K562 (cell line): ENCODE measurements at regions not wholly inside any gene's neighbourhood (a gene's known extent, or its start where the extent isn't known, plus 50 kb on each side); places are given as distances from the start of the nearest gene placed in this dataset.
"Not testable (repeated sequence)": the region's sequence is repeated elsewhere in the genome, so short reads cannot be mapped to it uniquely, and the experiment has no call there.

ENCODE experiments used
- BRCA1 ChIP-seq, 2 experiments: fragments of 450-650 bp in 1 of 2; sonication (generic) in 1 of 2; formaldehyde crosslinking in 1 of 2; IDR thresholded peaks; 2 replicates each; pipeline versions ENCODE4 v1.5.0 to v1.6.1; 2017 to 2020; ENCODE audit warnings: mild to moderate bottlenecking in 1 of 2, missing genetic modification reagents in 1 of 2
- CTCF ChIP-seq, 3 experiments: IDR thresholded peaks in 2 of 3; conservative IDR thresholded peaks in 1 of 3; 2 replicates each; pipeline ENCODE4 v1.5.1; 2011 to 2012; ENCODE audit warnings: low read length in 3 of 3, mild to moderate bottlenecking in 3 of 3, control low read depth in 2 of 3, improper control_type of control experiment in 1 of 3, inconsistent platforms in 1 of 3, low read depth in 1 of 3, mixed read lengths in 1 of 3, moderate library complexity in 1 of 3; ENCODE audit not compliant: insufficient read depth in 2 of 3
- ETV6 ChIP-seq, 3 experiments: fragments of 150-350 bp in 1 of 3; sonication (generic) in 1 of 3; formaldehyde crosslinking in 1 of 3; IDR thresholded peaks; 2 replicates each; pipeline versions ENCODE4 v1.6.1 to v1.8.0; 2014 to 2022; ENCODE audit warnings: borderline replicate concordance in 2 of 3, low read depth in 2 of 3, antibody characterized with exemption in 1 of 3, low read length in 1 of 3, mild to moderate bottlenecking in 1 of 3, missing genetic modification reagents in 1 of 3
- FOXJ3 ChIP-seq: sonication (generic); formaldehyde crosslinking; IDR thresholded peaks from 2 replicates; pipeline ENCODE4 v1.4.0; 2020; ENCODE audit warnings: mild to moderate bottlenecking, missing genetic modification reagents
- TF ChIP-seq, protein P1 (sequence below), 2 experiments: fragments of 450-650 bp in 1 of 2; sonication (generic) in 1 of 2; formaldehyde crosslinking in 1 of 2; IDR thresholded peaks in 1 of 2; conservative IDR thresholded peaks in 1 of 2; 2 replicates each; pipeline versions ENCODE4 v1.6.1 to v1.8.1; 2016 to 2023; ENCODE audit warnings: mild to moderate bottlenecking in 2 of 2, moderate library complexity in 2 of 2, inconsistent platforms in 1 of 2, missing genetic modification reagents in 1 of 2

- TF ChIP-seq BRCA1 (IDR thresholded peaks at IDR 0.05); BRCA1 (CRISPR knock-in tag; IDR thresholded peaks at IDR 0.05); FOXJ3 (CRISPR knock-in tag); ETV6 (IDR thresholded peaks at IDR 0.05; ENCODE audit: borderline replicate concordance in 1 of 2, low read depth in 2 of 2, low read length in 1 of 2); ETV6 (CRISPR knock-in tag; IDR thresholded peaks at IDR 0.05; ENCODE audit: borderline replicate concordance); CTCF (IDR thresholded peaks at IDR 0.05 in 2 of 3, conservative IDR thresholded peaks at IDR 0.05 in 1 of 3; ENCODE audit: insufficient read depth in 2 of 3, low read depth in 1 of 3, low read length in 3 of 3): not testable (repeated sequence)
- TF ChIP-seq, protein P1, sequence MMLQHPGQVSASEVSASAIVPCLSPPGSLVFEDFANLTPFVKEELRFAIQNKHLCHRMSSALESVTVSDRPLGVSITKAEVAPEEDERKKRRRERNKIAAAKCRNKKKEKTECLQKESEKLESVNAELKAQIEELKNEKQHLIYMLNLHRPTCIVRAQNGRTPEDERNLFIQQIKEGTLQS (IDR thresholded peaks at IDR 0.05): not testable (repeated sequence)
- TF ChIP-seq, protein P1 (CRISPR knock-in tag; conservative IDR thresholded peaks at IDR 0.05): not testable (repeated sequence)
Observed at GRCh38 chr7:69106946-69107345, 491.3 kb upstream of the AUTS2 start.
